Activated CD4-positive, alpha-beta T cell treated with anti-CD3 and anti-CD28 coated beads, Interleukin-2, Interleukin-4, amounts not matched to agents 100 ng/mL and 50 ng/mL, durations not matched to agents 16 hours and 8 hours (primary cell): ENCODE measurements at regions not wholly inside any gene's neighbourhood (a gene's known extent, or its start where the extent isn't known, plus 50 kb on each side); places are given as distances from the start of the nearest gene placed in this dataset.

Experiments used
- DNase-seq: peaks from one replicate; pipeline ENCODE4 v3.0.0-alpha.2; 2020; ENCODE audit warnings: low spot score

- no peak for DNase-seq
Measured at GRCh38 chr10:84789026-84789425, 460.6 kb downstream of the CCSER2 start.

- no peak for DNase-seq
Measured at GRCh38 chr10:84798312-84798711, 469.9 kb downstream of the CCSER2 start.

- no peak for DNase-seq
Measured at GRCh38 chr10:84801156-84801555, 472.8 kb downstream of the CCSER2 start.

GRCh38 chr10:84801916-84802315, 473.5 kb downstream of the CCSER2 start:
- DNase-seq = no peak

DNA sequence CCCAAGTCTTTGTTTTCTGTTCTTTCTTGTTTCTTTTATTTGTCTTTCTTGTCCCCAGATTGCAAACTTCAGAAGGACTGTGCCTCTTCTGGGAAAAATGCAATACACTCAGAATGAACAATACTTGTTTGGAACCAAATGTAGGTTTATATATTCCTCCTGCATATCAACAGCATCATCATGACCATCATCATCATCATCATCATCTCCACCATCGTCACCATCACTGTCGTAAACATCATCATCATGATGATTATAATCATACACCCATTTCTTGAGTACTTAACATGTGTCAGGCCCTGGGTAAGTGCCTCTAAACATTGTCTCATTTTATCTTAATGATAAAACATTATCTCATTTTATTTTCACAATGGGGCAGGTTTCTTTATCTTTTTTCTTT, 476.8 kb downstream of the CCSER2 start:
- no peak for DNase-seq

DNA sequence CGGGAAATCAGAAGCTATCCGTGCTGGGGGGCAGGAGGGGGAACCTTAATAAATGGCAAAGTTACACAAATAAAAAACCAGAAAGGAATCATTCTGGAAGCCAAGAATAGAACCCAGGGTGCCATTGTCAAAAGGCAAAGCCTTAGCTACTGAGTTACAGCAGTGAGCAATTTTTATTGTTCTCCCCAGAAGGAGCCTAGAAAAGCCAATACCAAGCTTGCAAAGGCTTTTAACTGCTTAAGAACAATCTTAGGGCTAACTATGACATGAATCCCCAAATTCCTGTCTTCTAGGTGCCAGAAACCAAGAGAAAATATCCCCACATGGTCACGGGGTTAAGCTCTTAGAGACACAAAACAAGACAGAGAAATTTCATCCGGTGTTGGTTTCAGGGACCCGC, 482.7 kb downstream of the CCSER2 start:
- no peak for DNase-seq

GRCh38 chr10:84818961-84819360, 490.6 kb downstream of the CCSER2 start:
- no peak for DNase-seq

DNA sequence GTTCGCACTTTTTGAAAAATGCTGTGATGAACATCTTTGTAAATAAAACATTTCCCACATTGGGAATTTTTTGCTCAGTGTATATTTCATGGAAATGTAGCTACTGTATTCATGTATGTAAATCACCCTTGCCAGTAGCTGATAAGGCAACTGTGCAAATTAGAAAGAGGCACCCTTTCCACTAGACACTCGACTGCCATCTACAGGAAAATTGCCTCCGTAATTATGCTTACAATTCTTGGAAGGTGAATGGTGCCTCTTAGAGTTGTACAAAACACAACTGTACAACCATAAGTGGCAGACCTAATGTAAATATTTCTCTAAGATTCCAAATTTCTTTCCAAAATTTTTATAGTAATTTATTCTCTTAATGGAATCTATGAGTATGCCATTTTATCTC, 491.7 kb downstream of the CCSER2 start:
- DNase-seq = no peak

GRCh38 chr10:84820596-84820995, 492.2 kb downstream of the CCSER2 start:
- DNase-seq = no peak

- DNase-seq = no peak
Measured at GRCh38 chr10:84822931-84823630, 494.7 kb downstream of the CCSER2 start.

- DNase-seq = no peak
Measured at GRCh38 chr10:84824525-84824924, 496.1 kb downstream of the CCSER2 start.

DNA sequence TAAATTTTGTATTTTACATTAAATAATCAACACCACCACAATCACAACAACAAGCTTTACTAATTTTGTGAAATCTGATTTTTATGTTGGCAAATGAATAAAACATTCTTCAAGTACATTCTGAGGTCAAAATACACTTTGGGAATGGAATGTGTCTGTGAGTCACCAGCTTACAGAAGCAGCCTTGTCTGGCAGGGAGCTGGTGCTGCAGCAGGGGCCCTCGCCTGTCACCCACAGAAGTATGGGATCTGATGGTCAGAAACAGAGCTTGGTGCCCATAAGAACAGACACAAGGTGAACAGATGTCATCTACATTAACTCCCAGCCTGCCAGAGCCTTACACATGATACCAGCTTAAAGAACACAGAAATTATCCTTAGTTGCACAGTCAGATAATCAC, 496.9 kb downstream of the CCSER2 start:
- no peak for DNase-seq

- no peak for DNase-seq
Measured at GRCh38 chr10:84826704-84827103, 498.3 kb downstream of the CCSER2 start.

DNA sequence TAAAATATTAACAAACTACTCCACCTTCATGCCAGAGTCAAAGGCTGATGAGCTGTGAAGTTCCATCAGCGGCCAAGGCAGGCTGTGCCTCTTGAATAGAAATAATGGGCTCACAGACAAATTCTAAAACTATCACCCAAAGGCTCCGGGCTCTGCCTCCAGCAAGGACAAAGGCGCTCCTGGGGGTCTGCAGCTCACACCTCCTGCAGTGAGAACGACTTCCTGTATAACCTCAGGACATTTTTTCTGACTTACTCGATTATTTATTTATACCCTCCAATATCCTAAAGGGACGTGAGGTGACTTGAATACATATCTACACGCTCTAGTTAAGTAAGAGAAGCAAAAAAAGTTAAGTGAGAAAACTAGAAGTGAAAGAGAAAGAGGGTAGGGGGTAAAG, 500.7 kb downstream of the CCSER2 start:
- DNase-seq = no peak

DNA sequence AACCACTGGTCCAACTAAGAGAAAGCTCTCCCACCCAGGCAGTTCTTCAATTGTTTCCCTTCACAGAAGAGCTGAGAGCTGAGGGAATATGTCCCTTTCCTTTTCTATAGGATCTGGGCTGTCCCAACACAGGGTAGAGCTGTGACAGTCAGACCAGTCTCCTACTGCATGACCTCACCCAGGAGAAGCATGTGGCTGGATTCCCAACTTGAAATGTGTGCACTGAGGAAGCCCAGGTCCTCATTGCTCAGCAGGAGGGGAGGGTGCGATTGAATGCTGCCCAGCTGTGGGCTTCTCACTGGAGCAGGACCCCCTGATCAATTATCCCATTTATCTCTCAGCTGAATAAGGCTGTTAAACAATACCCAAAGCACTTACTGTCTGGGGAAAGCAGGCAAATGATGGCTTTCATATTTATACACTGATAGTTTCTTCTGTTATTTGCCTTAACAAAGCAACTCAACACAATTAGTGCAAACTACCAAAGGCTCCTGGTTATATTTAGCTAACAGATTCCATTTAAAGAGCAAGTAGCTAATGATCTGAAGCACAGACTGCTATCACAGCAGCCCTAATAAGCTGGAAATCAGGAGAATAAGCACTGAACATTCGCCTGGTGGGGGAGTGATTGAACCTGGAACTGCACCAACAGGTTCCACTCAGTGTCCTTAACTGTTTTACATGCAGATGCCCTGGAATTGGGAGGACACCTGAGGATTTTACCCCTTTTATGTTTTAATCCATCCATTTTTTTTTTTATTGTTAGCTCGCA, 508.8 kb downstream of the CCSER2 start:
- no peak for DNase-seq

GRCh38 chr10:84837877-84838276, 509.5 kb downstream of the CCSER2 start:
- no peak for DNase-seq

- DNase-seq = no peak
Measured at GRCh38 chr10:84838851-84839250, 510.5 kb downstream of the CCSER2 start.

DNA sequence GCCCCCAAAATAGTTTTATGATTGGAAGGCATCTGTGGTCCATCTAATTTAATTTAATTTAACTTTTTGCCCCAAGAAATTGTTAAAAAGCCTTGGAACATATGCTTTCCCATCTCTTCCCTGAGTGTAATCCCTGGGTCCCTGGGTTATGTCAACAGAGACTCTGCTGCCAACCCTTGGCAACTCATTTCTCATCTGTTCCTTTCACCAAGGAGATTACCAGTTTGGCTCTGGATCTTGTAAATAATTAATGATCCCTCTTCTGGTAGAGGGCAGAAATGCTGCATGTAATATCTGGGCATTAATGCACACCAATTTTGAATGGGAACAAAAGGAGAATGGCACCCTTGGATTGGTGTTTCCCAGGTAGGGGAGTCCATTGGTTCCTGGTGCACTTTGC, 514.2 kb downstream of the CCSER2 start:
- no peak for DNase-seq

- DNase-seq = no peak
Measured at GRCh38 chr10:84844461-84844860, 516.1 kb downstream of the CCSER2 start.

GRCh38 chr10:84845628-84846261, 517.4 kb downstream of the CCSER2 start:
- no peak for DNase-seq

GRCh38 chr10:84846658-84847316, 518.4 kb downstream of the CCSER2 start:
- DNase-seq = no peak

DNA sequence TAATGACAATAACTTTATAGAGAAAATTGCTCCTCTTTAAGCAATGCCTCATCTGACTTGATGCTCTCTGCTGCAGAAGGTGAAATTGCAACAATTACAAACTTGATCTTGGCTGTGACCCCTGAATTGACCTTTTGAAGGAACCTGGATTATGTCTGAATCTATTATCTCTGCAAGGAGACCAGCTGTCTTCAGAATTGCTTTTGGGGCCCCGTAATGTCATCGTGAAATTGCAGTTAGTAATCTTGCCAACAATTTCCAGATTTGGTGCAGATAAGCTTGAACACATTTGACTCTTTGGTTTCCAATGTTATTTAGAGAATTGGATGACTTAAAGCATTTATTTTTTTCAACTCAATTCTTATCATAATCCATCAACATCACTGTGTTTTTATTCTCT, 520.6 kb downstream of the CCSER2 start:
- DNase-seq = no peak

- DNase-seq = no peak
Measured at GRCh38 chr10:84850826-84851225, 522.4 kb downstream of the CCSER2 start.
